Heart right ventricle (tissue), 16 donors: ENCODE measurements at regions not wholly inside any gene's neighbourhood (a gene's known extent, or its start where the extent isn't known, plus 50 kb on each side); places are given as distances from the start of the nearest gene placed in this dataset.

ENCODE experiments used
- ATAC-seq, 8 donors: fragments of 200-7000 bp; cut with Tn5 transposase; one replicate each; pipeline ENCODE4 v1.9.1; 2020; ENCODE audit warnings: mild to moderate bottlenecking in 8 of 8, moderate library complexity in 8 of 8, moderate number of reproducible peaks in 1 of 8
- DNase-seq, 2 donors: peaks; one replicate each; pipeline ENCODE4 v3.0.0-alpha.2; 2020
- H3K27ac ChIP-seq, 10 donors: fragments of 200-600 bp; sonication (generic) in 2 of 10; one replicate each; pipeline versions ENCODE4 v1.5.0 to v1.8.0; 2020 to 2022; ENCODE audit warnings: mild to moderate bottlenecking in 3 of 10
- H3K27me3 ChIP-seq, 7 donors: fragments of 200-600 bp; one replicate each; pipeline ENCODE4 v1.8.0; 2021 to 2022; ENCODE audit warnings: mild to moderate bottlenecking in 2 of 7
- H3K36me3 ChIP-seq, 9 donors: fragments of 200-600 bp; sonication (generic) in 1 of 9; one replicate each; pipeline versions ENCODE4 v1.5.0 to v1.8.0; 2020 to 2022; ENCODE audit warnings: mild to moderate bottlenecking in 2 of 9
- H3K4me1 ChIP-seq, 9 donors: fragments of 200-600 bp; sonication (generic) in 1 of 9; one replicate each; pipeline versions ENCODE4 v1.5.0 to v1.8.0; 2020 to 2022; ENCODE audit warnings: mild to moderate bottlenecking in 4 of 9
- H3K4me3 ChIP-seq, 10 donors: fragments of 200-600 bp; sonication (generic) in 2 of 10; one replicate each; pipeline versions ENCODE4 v1.5.0 to v1.8.0; 2020 to 2022; ENCODE audit warnings: mild to moderate bottlenecking in 7 of 10, moderate library complexity in 2 of 10
- H3K9me3 ChIP-seq, 11 donors: fragments of 200-600 bp in 10 of 11; sonication (generic) in 2 of 11; one replicate each; pipeline versions ENCODE4 v1.5.0 to v1.8.0; 2013 to 2022; ENCODE audit warnings: mild to moderate bottlenecking in 2 of 11, control low read depth in 1 of 11, moderate library complexity in 1 of 11
- WGBS, 2 donors: extraction: QIAGEN DNeasy Blood & Tissue Kit; methylation state at CpG; one replicate each; pipeline ENCODE4 v1.1.7; 2013; ENCODE audit warnings: inconsistent platforms in 1 of 2; 5-methylcytosine and 5-hydroxymethylcytosine counted together
- intact Hi-C, 10 donors: fragments of 100-400 bp; cut with DNase I; formaldehyde crosslinking; loops; one replicate each; pipeline versions ENCODE4 v1.11.1 to v1.14.2; 2022
- TF ChIP-seq, protein P1 (sequence below), 9 donors: fragments of 200-600 bp; sonication (generic) in 2 of 9; IDR thresholded peaks; one replicate each; pipeline versions ENCODE4 v1.5.0 to v1.8.0; 2021 to 2022; ENCODE audit warnings: antibody characterized with exemption in 9 of 9, mild to moderate bottlenecking in 5 of 9, moderate library complexity in 1 of 9
- donor health status: Arrhythmogenic right ventricular cardiomyopathy.
- donor health status: ischemic (EF 13 %, LVEDD 7.1; RV severe dilation, severe dysfunction).
- donor health status: healthy with polysubstance abuse.
- donor health status: DM: no; HTN: yes; CAD: no.
- donor health status: DM: no; HTN: no; CAD: no.
- donor health status: ischemic (EF 25% LVEDD 6.9; RV normal size, moderate dysfunction).
- donor health status: ischemic (EF 25% LVEDD 5.7; RV mildly dilated, moderate dysfunction).
- donor health status: healthy.
- donor health status: DM: yes; HTN: yes; CAD: no.
- donor health status: Ischemic cardiomyopathy.
- donor health status: ischemic (EF 35%, LVEDD 5.7; RV mildly dilated, moderate dysfunction).
- donor health status: nonischemic (EF 11% LVEDD 7.7; RV severe dilation, severe dysfunction).
- donor health status: DM: yes; HTN: yes; CAD: no.
- donor health status: PGD.
- donor health status: ischemic (EF 29% LVEDD 5.4; RV normal size, mild dysfunction).
- donor health status: nonischemic (EF 23%, LVEDD 6.1; RV moderate dilation, normal function).

DNA sequence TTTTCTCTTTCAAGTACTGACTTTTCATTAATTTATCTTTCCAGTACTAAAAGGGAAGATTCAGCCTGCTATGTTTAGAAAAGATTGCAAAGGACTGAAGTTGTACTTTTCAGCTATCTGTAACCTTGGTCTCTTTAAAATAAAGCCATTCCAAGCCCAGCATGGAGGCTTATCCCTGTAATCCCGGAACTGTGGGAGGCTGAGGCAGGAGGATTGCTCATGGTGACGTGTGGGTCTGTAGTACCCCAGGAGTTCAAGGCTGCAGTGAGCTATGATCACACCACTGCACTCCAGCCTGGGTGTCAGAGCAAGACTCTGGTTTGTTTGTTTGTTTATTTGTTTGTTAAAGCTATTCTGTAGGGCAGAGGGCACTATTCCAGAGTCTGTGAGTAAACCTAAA is 50.6 kb upstream of the TMEM170B start:
- Histone ChIP-seq H3K4me1 (peaks cover 0 to 7% (median 0%) of the 10 kb centered on the region in 9 donors), H3K4me3 (no peak overlapping the region), H3K36me3 (no peaks in the 10 kb centered on the region), H3K27ac (no peak overlapping the region), H3K27me3 (peaks cover 0 to 4% (median 0%) of the 10 kb centered on the region in 7 donors), H3K9me3 (no peaks in the 10 kb centered on the region)
- TF ChIP-seq, protein P1, sequence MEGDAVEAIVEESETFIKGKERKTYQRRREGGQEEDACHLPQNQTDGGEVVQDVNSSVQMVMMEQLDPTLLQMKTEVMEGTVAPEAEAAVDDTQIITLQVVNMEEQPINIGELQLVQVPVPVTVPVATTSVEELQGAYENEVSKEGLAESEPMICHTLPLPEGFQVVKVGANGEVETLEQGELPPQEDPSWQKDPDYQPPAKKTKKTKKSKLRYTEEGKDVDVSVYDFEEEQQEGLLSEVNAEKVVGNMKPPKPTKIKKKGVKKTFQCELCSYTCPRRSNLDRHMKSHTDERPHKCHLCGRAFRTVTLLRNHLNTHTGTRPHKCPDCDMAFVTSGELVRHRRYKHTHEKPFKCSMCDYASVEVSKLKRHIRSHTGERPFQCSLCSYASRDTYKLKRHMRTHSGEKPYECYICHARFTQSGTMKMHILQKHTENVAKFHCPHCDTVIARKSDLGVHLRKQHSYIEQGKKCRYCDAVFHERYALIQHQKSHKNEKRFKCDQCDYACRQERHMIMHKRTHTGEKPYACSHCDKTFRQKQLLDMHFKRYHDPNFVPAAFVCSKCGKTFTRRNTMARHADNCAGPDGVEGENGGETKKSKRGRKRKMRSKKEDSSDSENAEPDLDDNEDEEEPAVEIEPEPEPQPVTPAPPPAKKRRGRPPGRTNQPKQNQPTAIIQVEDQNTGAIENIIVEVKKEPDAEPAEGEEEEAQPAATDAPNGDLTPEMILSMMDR (IDR thresholded peaks at IDR 0.05) = no peak
- WGBS, 2 donors = 87 to 92% methylated on average over 2 of the region's 2 CpGs
- DNase-seq = no peak
- no peak for ATAC-seq
- intact Hi-C loops = no loop called here

DNA sequence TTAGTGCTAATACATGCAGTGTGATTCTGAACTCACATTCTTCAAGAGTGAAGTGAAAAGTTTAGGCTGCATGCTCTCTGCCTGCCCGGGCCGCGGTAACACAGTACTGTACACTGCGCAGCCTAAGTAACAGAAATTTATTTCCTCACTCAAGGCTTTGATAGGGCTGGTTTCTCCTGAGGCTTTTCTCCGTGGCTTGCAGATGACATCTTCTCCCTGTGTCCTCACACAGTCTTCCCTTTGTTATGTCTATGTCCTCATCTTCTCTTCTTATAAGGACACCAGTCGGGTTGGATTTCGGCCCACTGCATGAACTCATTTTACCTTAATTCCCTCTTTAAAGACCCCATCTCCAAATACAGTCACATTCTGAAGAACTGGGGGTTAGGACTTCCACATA is 51.1 kb upstream of the TMEM170B start:
- intact Hi-C loops = no loop called here
- H3K4me1 ChIP-seq = peaks cover 0 to 7% (median 0%) of the 10 kb centered on the region in 9 donors
- H3K9me3 ChIP-seq = no peaks in the 10 kb centered on the region
- no peak overlapping the region for H3K27ac ChIP-seq
- ATAC-seq = peak in 2 of 8 donors; percentile 22 to 25
- H3K27me3 ChIP-seq = peaks cover 0 to 4% (median 0%) of the 10 kb centered on the region in 7 donors
- no peaks in the 10 kb centered on the region for H3K36me3 ChIP-seq
- no peak overlapping the region for H3K4me3 ChIP-seq
- 85 to 92% methylated on average over 7 of the region's 7 CpGs for WGBS, 2 donors
- no peak for DNase-seq
- TF ChIP-seq, protein P1 (IDR thresholded peaks at IDR 0.05) = no peak

DNA sequence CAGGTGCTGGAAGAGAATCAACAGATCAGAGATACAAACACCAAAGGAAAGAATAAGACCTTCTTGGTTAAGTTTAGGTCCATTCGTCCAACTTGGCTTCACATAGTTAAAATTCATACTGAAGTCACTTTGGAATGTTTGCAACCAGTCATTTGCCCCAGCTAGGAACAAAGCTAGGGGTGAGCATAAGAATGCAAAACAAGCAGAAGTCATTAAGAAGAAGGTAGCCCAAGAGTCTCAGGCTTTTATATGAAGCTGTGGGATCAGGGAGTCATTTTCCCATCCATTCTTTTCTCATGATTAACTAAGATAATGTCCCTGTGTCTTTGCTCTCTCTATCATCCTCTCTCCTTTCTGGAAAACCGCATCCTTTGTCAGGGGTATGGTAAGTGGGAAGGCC is 51.5 kb upstream of the TMEM170B start:
- H3K9me3 ChIP-seq = no peaks in the 10 kb centered on the region
- H3K27me3 ChIP-seq = peaks cover 0 to 4% (median 0%) of the 10 kb centered on the region in 7 donors
- H3K4me1 ChIP-seq = peaks cover 0 to 7% (median 0%) of the 10 kb centered on the region in 9 donors
- no peak overlapping the region for H3K27ac ChIP-seq
- intact Hi-C loops = no loop called here
- no peaks in the 10 kb centered on the region for H3K36me3 ChIP-seq
- H3K4me3 ChIP-seq = no peak overlapping the region
- TF ChIP-seq, protein P1 (IDR thresholded peaks at IDR 0.05) = no peak
- no peak for ATAC-seq
- 81 to 86% methylated on average over 2 of the region's 2 CpGs for WGBS, 2 donors
- DNase-seq = no peak

DNA sequence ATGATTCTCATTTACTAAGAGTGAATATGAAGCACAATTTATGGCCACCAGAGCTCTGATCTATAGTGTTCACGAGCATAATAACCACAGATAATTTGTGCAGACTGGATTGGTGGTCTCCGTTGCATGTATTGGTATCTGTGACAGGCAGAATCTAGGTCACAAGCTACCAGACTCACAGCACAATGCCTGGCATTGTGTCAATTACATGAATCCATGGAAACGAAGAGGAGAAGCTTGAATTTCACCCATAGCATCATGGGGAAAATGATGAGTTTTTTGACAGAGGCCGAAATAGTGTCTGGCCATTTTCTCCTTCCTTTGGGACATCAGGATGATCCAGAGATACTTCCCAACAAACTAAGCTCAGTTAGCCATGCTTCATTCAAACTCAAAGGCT is 52.3 kb upstream of the TMEM170B start:
- Histone ChIP-seq H3K9me3 (no peaks in the 10 kb centered on the region), H3K27me3 (peaks cover 0 to 3% (median 0%) of the 10 kb centered on the region in 7 donors), H3K4me3 (no peak overlapping the region), H3K4me1 (peaks cover 0 to 7% (median 0%) of the 10 kb centered on the region in 9 donors), H3K27ac (no peak overlapping the region), H3K36me3 (no peaks in the 10 kb centered on the region)
- intact Hi-C loops = no loop called here
- 58 to 62% methylated on average over 4 of the region's 4 CpGs for WGBS, 2 donors
- ATAC-seq (no peak), DNase-seq (no peak)
- TF ChIP-seq, protein P1 (IDR thresholded peaks at IDR 0.05) = no peak
